GM19238 (cell line): ENCODE measurements at regions not wholly inside any gene's neighbourhood (a gene's known extent, or its start where the extent isn't known, plus 50 kb on each side); places are given as distances from the start of the nearest gene placed in this dataset.
"Not testable (repeated sequence)": the region's sequence is repeated elsewhere in the genome, so short reads cannot be mapped to it uniquely, and the experiment has no call there.

Source experiments
- DNase-seq: peaks from one replicate; pipeline ENCODE4 v3.0.0; 2011; ENCODE audit warnings: low spot score; ENCODE audit not compliant: insufficient read length

GRCh38 chr2:16974688-16975087 lies 309.1 kb upstream of the CYRIA start:
- no peak for DNase-seq

GRCh38 chr2:16973586-16974286 lies 308.1 kb upstream of the CYRIA start:
- no peak for DNase-seq

DNA sequence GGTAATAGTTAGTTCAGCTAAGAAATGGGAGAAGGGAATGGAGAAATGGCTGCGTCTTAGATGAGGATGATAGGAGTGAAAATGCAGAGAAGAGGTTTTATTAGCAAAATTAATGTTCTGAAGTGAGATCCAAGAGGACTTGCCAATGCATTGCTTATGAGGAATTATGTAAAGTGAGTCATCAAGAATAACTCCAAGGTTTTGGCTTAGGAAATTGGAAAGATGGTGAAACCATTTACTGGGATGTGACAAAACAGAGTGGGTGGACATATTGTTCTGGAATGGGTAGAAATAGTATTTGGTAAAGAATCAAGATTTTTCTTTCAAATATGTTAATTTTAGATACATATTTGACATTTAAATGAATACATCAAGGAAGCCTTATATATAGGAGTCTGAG lies 306.6 kb upstream of the CYRIA start:
- no peak for DNase-seq

DNA sequence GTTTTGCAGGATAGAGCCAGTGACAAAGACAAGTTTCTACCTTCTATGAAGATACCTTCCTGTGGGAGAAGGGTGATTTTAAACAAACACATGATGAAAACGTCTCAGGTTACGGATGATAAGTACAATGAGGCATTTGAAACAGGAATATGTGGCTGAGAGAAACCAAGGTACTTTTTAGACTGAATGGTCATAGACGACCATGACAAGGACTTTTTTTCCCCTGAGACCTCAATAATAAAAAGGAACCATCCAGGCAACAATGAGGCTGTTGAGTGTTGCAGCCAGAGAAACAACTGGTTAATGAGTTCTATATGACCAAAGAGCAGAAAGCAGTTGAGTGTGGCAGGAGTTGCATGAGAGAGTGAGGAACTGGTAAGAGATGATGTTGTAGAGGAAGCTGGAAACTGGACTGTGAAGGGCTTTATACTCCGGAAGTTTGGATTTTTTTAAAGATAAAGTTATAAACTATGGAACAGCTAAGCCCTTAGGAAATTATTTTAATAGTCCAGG lies 306.1 kb upstream of the CYRIA start:
- no peak for DNase-seq

- not testable (repeated sequence) for DNase-seq
Observed at GRCh38 chr2:16970948-16971347, 305.3 kb upstream of the CYRIA start.

DNA sequence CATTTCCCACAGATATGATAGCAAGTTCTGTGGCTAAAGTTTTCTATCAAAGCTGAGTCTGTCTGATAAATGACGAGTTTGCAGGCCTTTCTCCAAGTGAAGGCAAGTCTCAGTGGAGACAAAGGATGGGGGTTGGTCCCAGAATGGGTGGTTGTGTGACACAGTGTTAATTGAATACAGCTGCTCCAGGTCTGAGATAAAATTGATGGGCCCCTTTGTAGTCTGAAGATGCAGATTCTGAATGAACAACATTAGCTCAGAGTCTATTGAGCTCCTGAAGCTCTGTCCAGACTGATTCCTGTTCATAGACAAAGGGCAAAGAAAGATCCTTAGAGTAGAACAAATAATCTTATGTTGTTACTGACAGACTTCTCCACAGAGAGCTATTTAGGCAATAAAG lies 296.9 kb upstream of the CYRIA start:
- DNase-seq: no peak

- DNase-seq: no peak
Observed at GRCh38 chr2:16960579-16960978, 294.9 kb upstream of the CYRIA start.

DNA sequence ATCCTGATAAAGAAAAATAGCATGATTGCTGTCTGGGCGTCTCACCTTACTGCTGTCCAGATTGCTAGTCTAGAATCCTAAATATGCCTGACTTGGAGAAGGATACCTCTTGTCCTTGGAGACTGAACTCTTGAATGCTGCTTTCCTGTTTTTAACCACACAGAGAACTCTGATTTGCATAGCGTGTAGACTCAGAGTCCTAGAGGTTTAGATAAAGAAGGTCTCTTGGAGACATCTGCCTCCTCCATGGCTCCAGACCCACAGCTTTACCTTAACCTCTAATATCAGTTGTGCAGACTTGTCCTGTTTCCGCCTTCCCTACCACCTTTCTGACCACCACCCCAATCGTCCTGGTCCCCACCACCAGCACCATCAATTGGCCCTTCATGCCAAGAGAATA lies 292.6 kb upstream of the CYRIA start:
- DNase-seq: no peak

DNA sequence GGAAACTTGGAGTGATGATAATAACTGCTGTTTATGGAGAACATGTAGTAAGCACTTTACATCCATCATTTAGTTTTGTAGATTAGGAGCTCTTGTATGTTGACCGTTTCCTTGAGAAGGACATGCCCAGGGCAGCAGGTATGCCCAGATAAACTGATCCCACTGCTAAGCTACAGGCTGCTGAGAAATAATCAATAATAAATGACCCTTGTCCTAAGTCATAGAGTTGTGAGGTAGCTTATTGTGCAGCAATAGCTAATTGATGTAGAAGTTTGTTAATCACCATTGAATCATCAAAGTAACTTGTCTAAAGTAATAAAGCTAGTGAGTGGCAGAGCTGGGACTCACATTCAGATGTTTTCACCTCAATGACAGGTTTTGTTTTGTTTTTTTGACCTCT lies 287.2 kb upstream of the CYRIA start:
- no peak for DNase-seq

DNA sequence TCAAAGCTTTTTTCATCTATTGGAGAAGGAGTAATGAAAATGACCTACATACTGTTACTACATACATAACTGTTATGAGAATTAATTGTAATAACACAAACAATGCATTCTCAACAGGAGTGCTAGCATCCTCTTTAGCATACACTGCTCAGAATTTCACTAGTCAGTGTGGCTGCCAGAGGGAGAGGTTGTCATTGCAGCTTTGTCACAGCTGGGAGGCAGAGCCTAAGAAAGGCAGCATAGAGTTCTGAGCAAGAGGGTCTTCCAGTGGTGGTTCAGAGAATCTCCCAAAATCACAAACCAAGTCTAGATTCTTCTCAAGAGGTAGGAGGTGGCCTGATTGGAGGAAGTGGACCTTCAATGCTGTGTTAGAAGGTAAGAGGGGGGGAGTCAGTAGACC lies 286.7 kb upstream of the CYRIA start:
- DNase-seq: no peak

GRCh38 chr2:16950436-16950835 lies 284.8 kb upstream of the CYRIA start:
- DNase-seq: no peak

DNA sequence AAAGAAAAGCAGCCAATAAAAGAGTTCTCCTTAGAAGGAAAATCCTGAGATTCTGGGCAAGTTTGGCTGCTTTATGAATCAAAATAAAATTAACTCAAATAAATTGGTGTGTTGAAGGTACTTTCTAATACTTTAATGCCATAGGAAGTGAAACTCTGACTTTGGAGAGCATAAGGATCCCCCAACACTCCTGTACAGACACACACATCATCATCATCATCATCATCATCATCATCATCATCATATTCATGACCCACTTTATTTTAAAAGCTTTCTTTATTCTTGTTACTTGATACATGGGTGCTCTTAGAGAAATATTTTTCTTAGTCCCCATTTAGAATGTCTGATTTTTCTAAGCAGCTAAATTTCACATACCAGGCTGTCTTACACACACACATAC lies 283.1 kb upstream of the CYRIA start:
- DNase-seq: no peak

GRCh38 chr2:16948053-16948452 lies 282.4 kb upstream of the CYRIA start:
- DNase-seq: no peak

DNA sequence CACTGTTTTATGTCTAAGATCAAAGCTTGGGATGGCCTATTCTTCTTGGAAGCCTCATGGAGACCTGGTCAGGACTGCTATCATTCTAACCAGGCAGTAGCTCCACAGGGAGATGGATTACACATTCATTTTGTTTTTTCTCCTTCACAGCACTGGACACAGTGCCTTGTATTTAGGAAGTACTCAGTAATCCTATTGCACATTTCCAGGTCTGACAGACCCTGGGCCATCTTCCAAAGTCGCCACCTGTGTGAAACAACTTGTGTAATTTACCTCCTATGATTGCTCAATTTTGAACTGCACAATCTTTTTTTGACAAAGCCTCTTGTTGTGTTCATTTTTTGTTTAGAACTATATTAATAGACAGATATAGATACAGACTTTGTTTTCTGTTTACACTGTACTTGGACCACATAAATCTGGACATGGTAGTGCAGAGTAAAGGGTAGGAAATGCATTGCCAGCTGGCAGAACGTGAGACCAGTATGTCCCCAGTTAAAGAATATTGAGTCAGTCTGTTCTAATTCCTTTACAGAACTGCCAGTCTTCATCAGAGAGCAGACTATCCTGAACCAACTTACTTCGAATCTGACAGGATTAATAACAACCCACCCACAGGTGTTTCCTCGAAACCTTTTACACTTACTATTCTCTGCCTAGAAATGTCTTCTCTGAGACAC lies 277.8 kb upstream of the CYRIA start:
- DNase-seq: no peak

DNA sequence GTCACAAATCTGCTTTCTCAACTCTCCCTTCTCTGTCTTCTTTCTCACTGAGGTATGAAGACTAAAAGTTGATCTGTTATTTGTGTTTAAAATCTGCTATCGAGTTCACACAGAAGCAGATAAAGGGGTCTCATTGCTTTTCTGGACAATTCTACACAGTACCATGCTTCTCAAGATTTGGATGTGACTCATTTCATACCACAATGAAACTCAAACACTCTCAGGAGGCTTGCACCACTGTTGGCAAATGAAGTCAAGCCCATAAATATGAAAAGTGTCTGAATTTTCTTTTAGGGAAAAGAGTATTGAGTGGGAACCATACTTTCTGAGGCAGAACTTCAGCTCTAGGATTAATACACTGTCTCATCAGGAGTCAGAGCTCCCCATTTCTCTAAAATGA lies 274.6 kb upstream of the CYRIA start:
- no peak for DNase-seq

DNA sequence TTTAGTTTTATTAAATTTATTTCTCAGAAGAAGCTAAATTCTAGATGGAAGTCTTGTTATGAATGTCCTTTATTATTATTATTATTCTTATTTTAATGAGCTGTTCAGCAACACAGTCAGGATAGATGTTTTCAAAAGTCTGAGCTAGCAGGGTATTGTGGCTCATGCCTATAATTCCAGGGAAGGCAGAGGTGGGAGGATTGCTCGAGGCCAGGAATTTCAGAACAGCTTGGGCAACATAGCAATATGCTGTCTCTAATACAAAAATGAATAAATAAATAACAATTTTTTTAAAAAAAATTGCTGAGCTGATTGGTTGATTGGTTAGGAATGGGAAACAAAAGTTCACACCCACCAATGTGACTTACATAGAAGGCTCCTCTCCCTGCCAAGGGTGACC lies 274.1 kb upstream of the CYRIA start:
- DNase-seq: no peak

DNA sequence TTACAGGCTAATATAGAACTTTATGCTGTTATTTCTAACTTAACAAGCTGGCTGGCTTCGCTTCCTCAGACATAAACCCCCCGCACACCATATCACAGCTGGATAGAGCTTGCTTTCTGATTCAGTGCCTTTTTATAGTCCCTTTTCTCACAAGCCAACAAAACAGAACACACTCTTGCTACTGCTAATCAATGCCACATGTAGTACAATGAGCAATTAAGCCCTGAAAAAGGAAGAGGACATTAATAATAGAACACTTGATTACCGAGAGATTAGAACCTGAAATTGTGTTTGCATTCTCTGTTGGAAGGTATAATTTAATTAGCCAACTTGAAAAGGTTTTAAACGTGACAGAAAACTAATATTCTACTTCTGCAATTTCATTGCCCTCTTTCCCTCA lies 267.7 kb upstream of the CYRIA start:
- DNase-seq: no peak

DNA sequence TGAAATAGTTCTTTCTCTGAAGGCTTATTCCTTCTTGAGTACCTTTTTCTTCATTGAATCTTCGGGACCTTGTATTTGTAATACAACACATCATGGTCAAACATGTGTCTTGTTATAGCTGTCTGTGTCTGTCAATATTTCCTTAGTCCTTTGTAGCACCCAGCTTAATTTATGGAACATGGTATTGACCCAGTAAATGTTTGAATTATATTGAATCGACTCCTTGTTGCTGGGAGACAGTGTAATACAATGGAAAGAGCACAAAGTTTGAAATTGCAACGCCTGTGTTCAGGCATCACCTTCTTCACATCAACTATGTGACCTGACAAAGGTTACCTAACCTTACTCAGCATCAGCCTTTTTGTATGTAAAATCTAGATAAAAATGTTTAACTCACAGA lies 267.2 kb upstream of the CYRIA start:
- DNase-seq: no peak

GRCh38 chr2:16931441-16931840 lies 265.8 kb upstream of the CYRIA start:
- DNase-seq: no peak

GRCh38 chr2:16927398-16927797 lies 261.8 kb upstream of the CYRIA start:
- no peak for DNase-seq

DNA sequence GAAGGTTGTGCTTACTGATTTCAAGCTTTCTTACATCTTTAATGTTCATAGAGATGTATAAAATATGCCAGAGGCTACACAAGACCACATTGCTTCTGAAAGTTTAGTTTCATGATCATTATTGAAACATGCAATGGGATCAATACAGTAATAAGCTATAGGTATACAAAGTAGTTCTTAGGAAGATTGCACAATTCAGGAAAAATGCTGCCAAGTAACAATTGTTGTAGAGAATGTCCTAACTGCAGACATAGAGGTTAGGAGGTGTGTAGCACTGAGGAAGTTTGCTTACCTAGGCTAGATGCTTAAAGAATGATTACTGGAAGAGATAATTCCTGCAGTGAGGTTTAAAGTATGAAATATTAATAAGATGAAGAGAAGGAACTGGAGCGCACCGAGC lies 259.5 kb upstream of the CYRIA start:
- DNase-seq: no peak

DNA sequence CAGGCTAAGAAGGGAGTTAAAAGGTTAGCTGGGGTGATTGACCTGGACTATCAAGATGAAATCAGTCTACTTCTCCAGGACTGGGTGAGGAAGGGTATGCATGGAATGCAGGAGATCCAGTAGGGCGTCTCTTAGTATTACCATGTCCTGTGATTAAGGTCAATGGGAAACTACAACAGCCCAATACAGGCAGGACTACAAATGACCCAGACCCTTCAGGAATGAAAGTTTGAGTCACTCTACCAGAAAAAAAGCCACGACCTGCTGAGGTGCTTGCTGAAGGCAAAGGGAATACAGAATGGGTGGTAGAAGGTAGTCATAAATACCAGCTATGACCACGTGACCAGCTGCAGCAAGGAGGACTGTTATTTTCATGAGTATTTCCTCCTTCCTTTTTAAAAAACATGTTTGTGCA lies 249.7 kb upstream of the CYRIA start:
- not testable (repeated sequence) for DNase-seq

- no peak for DNase-seq
Observed at GRCh38 chr2:16911746-16912145, 246.1 kb upstream of the CYRIA start.
